Memory B cell (primary cell): ENCODE measurements at regions not wholly inside any gene's neighbourhood (a gene's known extent, or its start where the extent isn't known, plus 50 kb on each side); places are given as distances from the start of the nearest gene placed in this dataset.

ENCODE experiments used
- ATAC-seq: fragments of 150-1000 bp; cut with Tn5 transposase; 2 replicates; pipeline ENCODE4 v1.10.0; 2021; ENCODE audit warnings: low read depth, mild to moderate bottlenecking, moderate library complexity
- DNase-seq, 2 donors: peaks; one replicate each; pipeline ENCODE4 v3.0.0; 2022; ENCODE audit warnings: low spot score in 2 of 2
- H3K27ac Mint-ChIP-seq: one replicate; pipeline ENCODE4 v1.8.0; 2022; ENCODE audit warnings: mild to moderate bottlenecking, moderate library complexity, mixed read lengths
- H3K27me3 Mint-ChIP-seq: one replicate; pipeline ENCODE4 v1.8.0; 2022; ENCODE audit warnings: mixed read lengths
- H3K36me3 Mint-ChIP-seq: one replicate; pipeline ENCODE4 v1.8.0; 2022; ENCODE audit warnings: mild to moderate bottlenecking, mixed read lengths
- H3K4me1 Mint-ChIP-seq: one replicate; pipeline ENCODE4 v1.8.0; 2022; ENCODE audit warnings: mixed read lengths
- H3K4me3 Mint-ChIP-seq: one replicate; pipeline ENCODE4 v1.8.0; 2022; ENCODE audit warnings: mild to moderate bottlenecking, moderate library complexity, mixed read lengths
- H3K9me3 Mint-ChIP-seq: one replicate; pipeline ENCODE4 v1.8.0; 2022; ENCODE audit warnings: mixed read lengths

- no peaks in the 10 kb centered on the region for H3K9me3 Mint-ChIP-seq
- H3K27ac Mint-ChIP-seq: no peak overlapping the region
- H3K4me1 Mint-ChIP-seq: peaks cover 11% of the 10 kb centered on the region
- H3K36me3 Mint-ChIP-seq: no peaks in the 10 kb centered on the region
- H3K4me3 Mint-ChIP-seq: no peak overlapping the region
- H3K27me3 Mint-ChIP-seq: peaks cover 2% of the 10 kb centered on the region
- ATAC-seq: no peak
- no peak for DNase-seq
These were observed 117.3 kb upstream of the SLC24A5 start for GRCh38 chr15:48003441-48003840.

- Mint-ChIP-seq H3K27ac (no peak overlapping the region), H3K27me3 (peaks cover 3% of the 10 kb centered on the region), H3K4me3 (no peak overlapping the region), H3K4me1 (peaks cover 11% of the 10 kb centered on the region), H3K36me3 (no peaks in the 10 kb centered on the region), H3K9me3 (no peaks in the 10 kb centered on the region)
- no peak for ATAC-seq
- DNase-seq: no peak
These were observed 115.7 kb upstream of the SLC24A5 start for GRCh38 chr15:48005077-48005476.

- Mint-ChIP-seq H3K27ac (no peak overlapping the region), H3K4me3 (no peak overlapping the region), H3K36me3 (no peaks in the 10 kb centered on the region), H3K9me3 (no peaks in the 10 kb centered on the region), H3K4me1 (peaks cover 11% of the 10 kb centered on the region), H3K27me3 (peaks cover 4% of the 10 kb centered on the region)
- ATAC-seq: no peak
- DNase-seq: no peak
These were observed 114.7 kb upstream of the SLC24A5 start for GRCh38 chr15:48006031-48006511.

- H3K36me3 Mint-ChIP-seq: no peaks in the 10 kb centered on the region
- no peak overlapping the region for H3K4me3 Mint-ChIP-seq
- no peaks in the 10 kb centered on the region for H3K9me3 Mint-ChIP-seq
- H3K27ac Mint-ChIP-seq: no peak overlapping the region
- peaks cover 10% of the 10 kb centered on the region for H3K27me3 Mint-ChIP-seq
- ATAC-seq: no peak
- no peaks in the 10 kb centered on the region for H3K4me1 Mint-ChIP-seq
- DNase-seq: no peak
These were observed 110.5 kb upstream of the SLC24A5 start for GRCh38 chr15:48010316-48010715.

GRCh38 chr15:48012191-48012590 is 108.6 kb upstream of the SLC24A5 start:
- peaks cover 10% of the 10 kb centered on the region for H3K27me3 Mint-ChIP-seq
- no peaks in the 10 kb centered on the region for H3K9me3 Mint-ChIP-seq
- ATAC-seq (no peak), DNase-seq (no peak)
- no peak overlapping the region for H3K27ac Mint-ChIP-seq
- H3K4me1 Mint-ChIP-seq: no peaks in the 10 kb centered on the region
- H3K4me3 Mint-ChIP-seq: no peak overlapping the region
- no peaks in the 10 kb centered on the region for H3K36me3 Mint-ChIP-seq

GRCh38 chr15:48016865-48017264 is 103.9 kb upstream of the SLC24A5 start:
- Mint-ChIP-seq H3K36me3 (no peaks in the 10 kb centered on the region), H3K27ac (no peak overlapping the region)

GRCh38 chr15:48017747-48018146 is 103.0 kb upstream of the SLC24A5 start:
- H3K27ac Mint-ChIP-seq: no peak overlapping the region
- no peaks in the 10 kb centered on the region for H3K36me3 Mint-ChIP-seq
- peaks cover 3% of the 10 kb centered on the region for H3K27me3 Mint-ChIP-seq
- no peak overlapping the region for H3K4me3 Mint-ChIP-seq
- H3K9me3 Mint-ChIP-seq: peaks cover 4% of the 10 kb centered on the region
- ATAC-seq (no peak), DNase-seq (no peak)
- H3K4me1 Mint-ChIP-seq: no peaks in the 10 kb centered on the region

More at GRCh38 chr15:48016865-48017264, 103.9 kb upstream of the SLC24A5 start:
- H3K4me3 Mint-ChIP-seq: no peak overlapping the region
- H3K9me3 Mint-ChIP-seq: peaks cover 4% of the 10 kb centered on the region
- H3K27me3 Mint-ChIP-seq: peaks cover 4% of the 10 kb centered on the region
- ATAC-seq (no peak), DNase-seq (no peak)
- H3K4me1 Mint-ChIP-seq: no peaks in the 10 kb centered on the region

GRCh38 chr15:48020166-48020565 is 100.6 kb upstream of the SLC24A5 start:
- Mint-ChIP-seq H3K27me3 (peaks cover 2% of the 10 kb centered on the region), H3K4me3 (no peak overlapping the region), H3K4me1 (no peaks in the 10 kb centered on the region), H3K36me3 (no peaks in the 10 kb centered on the region), H3K27ac (no peak overlapping the region), H3K9me3 (peaks cover 4% of the 10 kb centered on the region)
- DNase-seq: no peak
- no peak for ATAC-seq

GRCh38 chr15:48021336-48022086 is 99.3 kb upstream of the SLC24A5 start:
- ATAC-seq (no peak), DNase-seq (no peak)
- no peaks in the 10 kb centered on the region for H3K4me1 Mint-ChIP-seq
- no peaks in the 10 kb centered on the region for H3K36me3 Mint-ChIP-seq
- H3K27ac Mint-ChIP-seq: no peak overlapping the region
- no peak overlapping the region for H3K4me3 Mint-ChIP-seq
- peaks cover 4% of the 10 kb centered on the region for H3K27me3 Mint-ChIP-seq
- H3K9me3 Mint-ChIP-seq: peaks cover 4% of the 10 kb centered on the region

- H3K4me1 Mint-ChIP-seq: no peaks in the 10 kb centered on the region
- H3K27me3 Mint-ChIP-seq: peaks cover 4% of the 10 kb centered on the region
- H3K27ac Mint-ChIP-seq: no peak overlapping the region
- ATAC-seq (no peak), DNase-seq (no peak)
- no peak overlapping the region for H3K4me3 Mint-ChIP-seq
- H3K9me3 Mint-ChIP-seq: peaks cover 4% of the 10 kb centered on the region
- no peaks in the 10 kb centered on the region for H3K36me3 Mint-ChIP-seq
These were observed 95.7 kb upstream of the SLC24A5 start for GRCh38 chr15:48025118-48025517.

GRCh38 chr15:48028712-48029111 is 92.1 kb upstream of the SLC24A5 start:
- DNase-seq (no peak), ATAC-seq (no peak)
- Mint-ChIP-seq H3K4me3 (no peak overlapping the region), H3K4me1 (no peaks in the 10 kb centered on the region), H3K36me3 (no peaks in the 10 kb centered on the region), H3K27me3 (peaks cover 2% of the 10 kb centered on the region), H3K27ac (no peak overlapping the region), H3K9me3 (no peaks in the 10 kb centered on the region)

- H3K4me3 Mint-ChIP-seq: no peak overlapping the region
- no peaks in the 10 kb centered on the region for H3K4me1 Mint-ChIP-seq
- DNase-seq: no peak
- H3K27me3 Mint-ChIP-seq: peaks cover 2% of the 10 kb centered on the region
- no peak overlapping the region for H3K27ac Mint-ChIP-seq
- ATAC-seq: no peak
- H3K9me3 Mint-ChIP-seq: no peaks in the 10 kb centered on the region
- H3K36me3 Mint-ChIP-seq: no peaks in the 10 kb centered on the region
These were observed 91.1 kb upstream of the SLC24A5 start for GRCh38 chr15:48029642-48030041.

GRCh38 chr15:48031466-48031865 is 89.3 kb upstream of the SLC24A5 start:
- Mint-ChIP-seq H3K27me3 (no peaks in the 10 kb centered on the region), H3K36me3 (no peaks in the 10 kb centered on the region), H3K4me1 (no peaks in the 10 kb centered on the region), H3K4me3 (no peak overlapping the region), H3K9me3 (no peaks in the 10 kb centered on the region), H3K27ac (no peak overlapping the region)
- DNase-seq: no peak
- ATAC-seq: no peak

- Mint-ChIP-seq H3K4me3 (no peak overlapping the region), H3K4me1 (no peaks in the 10 kb centered on the region), H3K36me3 (no peaks in the 10 kb centered on the region), H3K27me3 (peaks cover 2% of the 10 kb centered on the region), H3K9me3 (no peaks in the 10 kb centered on the region), H3K27ac (no peak overlapping the region)
- DNase-seq (no peak), ATAC-seq (no peak)
These were observed 88.8 kb upstream of the SLC24A5 start for GRCh38 chr15:48031973-48032372.

- H3K27ac Mint-ChIP-seq: no peak overlapping the region
- no peak overlapping the region for H3K4me3 Mint-ChIP-seq
- no peaks in the 10 kb centered on the region for H3K4me1 Mint-ChIP-seq
- no peak for DNase-seq
- H3K36me3 Mint-ChIP-seq: no peaks in the 10 kb centered on the region
- no peak for ATAC-seq
- no peaks in the 10 kb centered on the region for H3K9me3 Mint-ChIP-seq
- peaks cover 2% of the 10 kb centered on the region for H3K27me3 Mint-ChIP-seq
These were observed 87.9 kb upstream of the SLC24A5 start for GRCh38 chr15:48032911-48033310.
